GM18873 (cell line): ENCODE measurements at regions not wholly inside any gene's neighbourhood (a gene's known extent, or its start where the extent isn't known, plus 50 kb on each side); places are given as distances from the start of the nearest gene placed in this dataset.
"Not testable (repeated sequence)": the region's sequence is repeated elsewhere in the genome, so short reads cannot be mapped to it uniquely, and the experiment has no call there.

Source experiments
- ATAC-seq: cut with Tn5 transposase; IDR thresholded peaks from one replicate; pipeline ENCODE4 v1.9.1; 2021; ENCODE audit warnings: mild to moderate bottlenecking, moderate library complexity, moderate number of reproducible peaks; ENCODE audit not compliant: unreplicated experiment, low FRiP score

- ATAC-seq: no peak
Measured at GRCh38 chr4:27986476-27986875, 1125.8 kb downstream of the STIM2 start.

- ATAC-seq: no peak
Measured at GRCh38 chr4:28001698-28002097, 1141.1 kb downstream of the STIM2 start.

GRCh38 chr4:28004520-28004919, 1143.9 kb downstream of the STIM2 start:
- ATAC-seq: no peak

GRCh38 chr4:28006021-28006420, 1145.4 kb downstream of the STIM2 start:
- no peak for ATAC-seq

- no peak for ATAC-seq
Measured at GRCh38 chr4:28007693-28008092, 1147.1 kb downstream of the STIM2 start.

GRCh38 chr4:28009541-28009940, 1148.9 kb downstream of the STIM2 start:
- ATAC-seq: no peak

GRCh38 chr4:28010577-28011240, 1150.1 kb downstream of the STIM2 start:
- no peak for ATAC-seq

GRCh38 chr4:28014469-28014868, 1153.8 kb downstream of the STIM2 start:
- no peak for ATAC-seq

- ATAC-seq: no peak
Measured at GRCh38 chr4:28015996-28016395, 1155.4 kb downstream of the STIM2 start.

GRCh38 chr4:28038253-28038652, 1177.6 kb downstream of the STIM2 start:
- ATAC-seq: not testable (repeated sequence)

- no peak for ATAC-seq
Measured at GRCh38 chr4:28062562-28062961, 1201.9 kb downstream of the STIM2 start.

- no peak for ATAC-seq
Measured at GRCh38 chr4:28073860-28074555, 1213.4 kb downstream of the STIM2 start.

- no peak for ATAC-seq
Measured at GRCh38 chr4:28075401-28075956, 1214.8 kb downstream of the STIM2 start.

GRCh38 chr4:28077203-28077602, 1216.6 kb downstream of the STIM2 start:
- ATAC-seq: not testable (repeated sequence)

- no peak for ATAC-seq
Measured at GRCh38 chr4:28082686-28083390, 1222.2 kb downstream of the STIM2 start.

- ATAC-seq: no peak
Measured at GRCh38 chr4:28092610-28093009, 1232.0 kb downstream of the STIM2 start.

- no peak for ATAC-seq
Measured at GRCh38 chr4:28093071-28093470, 1232.4 kb downstream of the STIM2 start.

- ATAC-seq: no peak
Measured at GRCh38 chr4:28101583-28101982, 1240.9 kb downstream of the STIM2 start.

GRCh38 chr4:28105271-28105859, 1244.7 kb downstream of the STIM2 start:
- no peak for ATAC-seq

GRCh38 chr4:28106155-28106554, 1245.5 kb downstream of the STIM2 start:
- ATAC-seq: no peak

GRCh38 chr4:28109801-28110200, 1249.2 kb downstream of the STIM2 start:
- ATAC-seq: no peak
